Activated B cell treated with CpG ODN at 0.5 μM for 24 hours (primary cell): ENCODE measurements at regions not wholly inside any gene's neighbourhood (a gene's known extent, or its start where the extent isn't known, plus 50 kb on each side); places are given as distances from the start of the nearest gene placed in this dataset.
"Not testable (repeated sequence)": the region's sequence is repeated elsewhere in the genome, so short reads cannot be mapped to it uniquely, and the experiment has no call there.

Experiments
- ATAC-seq: fragments of 200-7000 bp; cut with Tn5 transposase; one replicate; pipeline ENCODE4 v1.10.0; 2021; ENCODE audit warnings: low read depth, mild to moderate bottlenecking, moderate library complexity
- CTCF ChIA-PET: fragments of 350-600 bp; sonication (Branson Sonifier 250); formaldehyde crosslinking; loops from one replicate; lab custom pipeline; 2021; ENCODE audit warnings: antibody characterized with exemption; lab: Charles Lee
- POLR2A ChIA-PET: fragments of 350-600 bp; sonication (Branson Sonifier 250); formaldehyde crosslinking; loops from one replicate; lab custom pipeline; 2021; ENCODE audit warnings: antibody characterized with exemption; lab: Charles Lee
- DNase-seq: peaks from one replicate; pipeline ENCODE4 v3.0.0; 2022
- H3K27ac Mint-ChIP-seq: one replicate; pipeline ENCODE4 v1.8.0; 2020; ENCODE audit warnings: mixed read lengths
- H3K27me3 Mint-ChIP-seq: one replicate; pipeline ENCODE4 v1.8.0; 2021; ENCODE audit warnings: mixed read lengths
- H3K36me3 Mint-ChIP-seq: one replicate; pipeline ENCODE4 v1.8.0; 2021; ENCODE audit warnings: low read depth, mixed read lengths
- H3K4me1 Mint-ChIP-seq: one replicate; pipeline ENCODE4 v1.8.0; 2021; ENCODE audit warnings: mixed read lengths
- H3K4me3 Mint-ChIP-seq: one replicate; pipeline ENCODE4 v1.8.0; 2020; ENCODE audit warnings: mild to moderate bottlenecking, mixed read lengths
- H3K9me3 Mint-ChIP-seq: one replicate; pipeline ENCODE4 v1.8.0; 2020; ENCODE audit warnings: mixed read lengths
- intact Hi-C: fragments of 100-400 bp; cut with micrococcal nuclease; formaldehyde crosslinking; loops from one replicate; pipeline ENCODE4 v1.15.1; 2024

- H3K4me1 Mint-ChIP-seq: peaks cover 45% of the 10 kb centered on the region
- POLR2A ChIA-PET, H3K27me3 Mint-ChIP-seq, H3K36me3 Mint-ChIP-seq, CTCF ChIA-PET, DNase-seq, ATAC-seq, H3K27ac Mint-ChIP-seq, intact Hi-C loops, H3K4me3 Mint-ChIP-seq, H3K9me3 Mint-ChIP-seq: not testable (repeated sequence)
Observed at GRCh38 chr16:29605593-29606205, 57.3 kb upstream of the SPN start.

DNA sequence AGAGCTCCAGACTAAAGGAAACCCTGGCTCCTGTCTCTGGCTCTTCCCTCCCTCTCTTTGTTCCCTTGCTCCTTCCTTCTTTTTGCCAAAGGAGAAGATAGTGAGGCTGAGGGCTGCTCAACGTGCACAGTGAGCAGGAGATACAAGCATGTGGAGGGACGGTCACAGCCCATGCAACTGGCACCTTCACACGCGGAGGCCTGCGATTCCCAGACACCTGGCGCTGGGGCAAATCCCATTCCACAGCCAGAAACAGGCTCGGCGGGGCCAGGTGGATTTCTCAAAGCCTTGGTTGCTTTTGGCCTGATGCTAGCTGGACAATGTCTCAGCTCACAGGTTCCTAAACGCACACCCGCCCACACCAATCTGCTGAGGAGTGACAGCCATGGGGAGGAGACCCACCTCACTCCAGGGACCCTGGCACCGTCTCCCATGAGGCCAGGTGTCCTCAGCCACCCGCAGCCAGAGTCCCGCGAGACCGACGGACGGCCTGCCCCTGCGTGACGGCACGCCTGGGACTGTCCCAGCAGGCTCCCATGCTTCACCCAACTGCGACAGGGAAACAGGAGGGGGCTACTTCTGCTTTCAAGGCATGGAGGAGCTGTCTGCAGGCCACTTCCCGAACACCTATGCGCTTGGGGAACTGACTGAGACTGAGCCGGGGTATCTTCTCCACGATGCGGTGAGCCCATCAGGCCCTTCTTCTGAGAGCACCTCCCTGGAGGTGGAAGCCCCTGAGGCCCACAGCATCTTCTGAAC lies 56.2 kb upstream of the SPN start:
- peak overlapping the region; percentile 68 for H3K27ac Mint-ChIP-seq
- peaks cover 46% of the 10 kb centered on the region for H3K4me1 Mint-ChIP-seq
- ATAC-seq: peak; percentile 68
- peak overlapping the region; percentile 15 for H3K4me3 Mint-ChIP-seq
- intact Hi-C loops, H3K36me3 Mint-ChIP-seq, H3K9me3 Mint-ChIP-seq, CTCF ChIA-PET, H3K27me3 Mint-ChIP-seq: not testable (repeated sequence)
- peak; percentile 44 for DNase-seq
- POLR2A ChIA-PET: interaction anchor here (0.7 kb wide), 1 partner anchor 37 kb away, joined by 5 read pairs; no protein-coding TSS in a partner anchor

- H3K27me3 Mint-ChIP-seq, CTCF ChIA-PET, H3K9me3 Mint-ChIP-seq, H3K36me3 Mint-ChIP-seq, H3K4me3 Mint-ChIP-seq, DNase-seq, ATAC-seq, intact Hi-C loops: not testable (repeated sequence)
- peaks cover 45% of the 10 kb centered on the region for H3K4me1 Mint-ChIP-seq
- POLR2A ChIA-PET: interaction anchor here (0.7 kb wide), 1 partner anchor 37 kb away, joined by 5 read pairs; no protein-coding TSS in a partner anchor
- peak overlapping the region; percentile 68 for H3K27ac Mint-ChIP-seq
Observed at GRCh38 chr16:29607428-29607823, 55.6 kb upstream of the SPN start.

GRCh38 chr16:29612381-29613306 lies 50.4 kb upstream of the SPN start:
- peak overlapping the region; percentile 80 for H3K27ac Mint-ChIP-seq
- peaks cover 25% of the 10 kb centered on the region for H3K4me1 Mint-ChIP-seq
- H3K4me3 Mint-ChIP-seq: peak overlapping the region; percentile 84
- intact Hi-C loops: loop anchor here (2.0 kb wide), 1 partner anchor 32 kb away; no protein-coding TSS in a partner anchor
- ATAC-seq: peak; percentile 63
- POLR2A ChIA-PET: interaction anchor here (0.7 to 1.4 kb wide), 6 partner anchors 12 to 1038 kb away, joined by 3 to 7 read pairs (median 4); partner anchors contain the start of genes PAGR1 and PRR14
- CTCF ChIA-PET, H3K27me3 Mint-ChIP-seq, DNase-seq, H3K9me3 Mint-ChIP-seq, H3K36me3 Mint-ChIP-seq: not testable (repeated sequence)
